MCF 10A (cell line): ENCODE measurements at regions not wholly inside any gene's neighbourhood (a gene's known extent, or its start where the extent isn't known, plus 50 kb on each side); places are given as distances from the start of the nearest gene placed in this dataset.

Source experiments
- BruUV-seq: library from RNA; stranded (reverse); fragments of 400-500 nt; replicated peaks from 2 replicates; lab custom pipeline; 2021; lab: Mats Ljungman, UMichigan
- CTCF ChIA-PET: fragments of 300-600 bp; sonication (Branson Sonifier 250); formaldehyde crosslinking; extraction: SDS; loops from one replicate; lab custom pipeline; 2021; ENCODE audit warnings: antibody characterized with exemption, inconsistent platforms; lab: Yijun Ruan, JAX
- POLR2A ChIA-PET: fragments of 300-600, 350-650 bp; sonication (Branson Sonifier 250); formaldehyde crosslinking; extraction: SDS; loops from one replicate; lab custom pipeline; 2020; ENCODE audit warnings: antibody characterized with exemption, inconsistent platforms; lab: Yijun Ruan, JAX
- DNase-seq: peaks from one replicate; pipeline ENCODE4 v3.0.0-alpha.2; 2018; ENCODE audit not compliant: unreplicated experiment
- H3K27ac Mint-ChIP-seq: one replicate; pipeline ENCODE4 v1.8.0; 2022; ENCODE audit warnings: mild to moderate bottlenecking, low read depth, mixed read lengths; ENCODE audit not compliant: unreplicated experiment
- H3K27me3 Mint-ChIP-seq: one replicate; pipeline ENCODE4 v1.8.0; 2022; ENCODE audit warnings: mixed read lengths; ENCODE audit not compliant: insufficient read depth, unreplicated experiment
- H3K36me3 Mint-ChIP-seq: one replicate; pipeline ENCODE4 v1.8.0; 2022; ENCODE audit warnings: mild to moderate bottlenecking, moderate library complexity, mixed read lengths; ENCODE audit not compliant: insufficient read depth, unreplicated experiment
- H3K4me1 Mint-ChIP-seq: one replicate; pipeline ENCODE4 v1.8.0; 2022; ENCODE audit warnings: mixed read lengths; ENCODE audit not compliant: insufficient read depth, unreplicated experiment
- H3K4me3 Mint-ChIP-seq: one replicate; pipeline ENCODE4 v1.8.0; 2022; ENCODE audit warnings: mild to moderate bottlenecking, moderate library complexity, mixed read lengths; ENCODE audit not compliant: unreplicated experiment
- H3K9me3 Mint-ChIP-seq: one replicate; pipeline ENCODE4 v1.8.0; 2022; ENCODE audit warnings: mixed read lengths; ENCODE audit not compliant: unreplicated experiment
- CTCF ChIP-seq: fragments of 200-600 bp; IDR thresholded peaks from one replicate; pipeline ENCODE4 v1.8.0; 2022; ENCODE audit warnings: antibody characterized with exemption, mild to moderate bottlenecking; ENCODE audit not compliant: unreplicated experiment
- intact Hi-C: fragments of 100-400 bp; cut with micrococcal nuclease; formaldehyde crosslinking; loops from 2 replicates; pipeline ENCODE4 v1.14.1; 2022

DNA sequence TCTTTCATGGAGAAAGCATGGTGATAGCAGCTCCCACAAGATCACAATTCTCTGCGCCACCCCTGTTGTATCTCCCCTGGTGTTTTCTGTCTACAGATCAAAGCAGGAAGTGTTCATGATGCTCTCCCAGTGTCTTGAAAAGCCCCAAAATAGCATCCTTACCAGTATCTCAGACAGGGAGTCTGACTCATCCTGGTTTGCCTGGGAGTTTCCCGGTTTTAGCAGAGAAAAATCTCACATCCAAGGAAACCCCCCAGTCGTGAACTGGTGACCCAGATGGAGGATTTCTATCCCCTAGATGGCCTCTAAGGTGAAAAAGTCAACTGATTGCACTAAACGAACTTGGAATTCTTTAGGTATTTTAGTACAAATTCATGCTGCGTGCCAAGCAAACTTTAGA lies 64.3 kb upstream of the NR0B1 start:
- Mint-ChIP-seq H3K9me3 (no peaks in the 10 kb centered on the region), H3K4me3 (no peak overlapping the region), H3K27ac (no peak overlapping the region), H3K36me3 (no peaks in the 10 kb centered on the region), H3K27me3 (peaks cover 58% of the 10 kb centered on the region), H3K4me1 (no peaks in the 10 kb centered on the region)
- no peak for DNase-seq
- intact Hi-C loops = no loop called here
- ChIA-PET POLR2A (interaction anchor here (0.6 kb wide), 1 partner anchor 9 kb away, joined by 3 read pairs; no protein-coding TSS in a partner anchor), CTCF (no interaction called here)
- no TSS peak for BruUV-seq
- TF ChIP-seq CTCF = no peak

DNA sequence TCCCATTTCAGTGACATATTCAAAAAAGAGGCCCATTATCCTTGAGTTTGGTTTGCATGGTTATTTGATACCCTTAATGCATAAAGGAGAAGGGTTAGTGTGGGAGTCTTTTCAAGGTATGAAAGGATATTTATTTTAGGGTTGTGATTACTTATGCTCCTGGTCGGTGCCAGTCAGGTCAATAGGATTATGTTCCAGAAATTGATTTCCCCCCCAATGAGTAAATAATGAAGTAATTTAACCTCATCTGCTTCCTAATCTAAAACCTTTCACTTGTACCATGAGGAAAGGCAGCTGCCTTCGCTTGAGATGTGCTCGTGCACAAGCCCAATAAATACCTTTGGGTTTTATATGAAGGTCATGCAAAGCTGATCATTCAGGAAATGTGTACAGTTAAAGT lies 55.0 kb upstream of the NR0B1 start:
- H3K9me3 Mint-ChIP-seq = no peaks in the 10 kb centered on the region
- no peak overlapping the region for H3K27ac Mint-ChIP-seq
- no TSS peak for BruUV-seq
- intact Hi-C loops = no loop called here
- no peaks in the 10 kb centered on the region for H3K4me1 Mint-ChIP-seq
- H3K36me3 Mint-ChIP-seq = no peaks in the 10 kb centered on the region
- peaks cover 57% of the 10 kb centered on the region for H3K27me3 Mint-ChIP-seq
- TF ChIP-seq CTCF = no peak
- no peak for DNase-seq
- CTCF ChIA-PET = interaction anchor here (0.8 kb wide), 1 partner anchor 16 kb away, joined by 3 read pairs; no protein-coding TSS in a partner anchor
- no peak overlapping the region for H3K4me3 Mint-ChIP-seq
- POLR2A ChIA-PET = interaction anchor here (0.9 kb wide), 1 partner anchor 9 kb away, joined by 3 read pairs; no protein-coding TSS in a partner anchor
